GM23248 (cell line): ENCODE measurements at regions not wholly inside any gene's neighbourhood (a gene's known extent, or its start where the extent isn't known, plus 50 kb on each side); places are given as distances from the start of the nearest gene placed in this dataset.

Source experiments
- EZH2 ChIP-seq: fragments of 200-600 bp; sonication (generic); IDR thresholded peaks from 2 replicates; pipeline ENCODE4 v1.6.1; 2018; ENCODE audit warnings: antibody characterized with exemption, mild to moderate bottlenecking; ENCODE audit not compliant: insufficient read depth, poor library complexity, severe bottlenecking
- EZH2phosphoT487 ChIP-seq: fragments of 200-600 bp; sonication (generic); IDR thresholded peaks from 2 replicates; pipeline ENCODE4 v1.6.1; 2018; ENCODE audit warnings: antibody characterized with exemption, moderate library complexity, mild to moderate bottlenecking, low read depth; ENCODE audit not compliant: insufficient read depth

DNA sequence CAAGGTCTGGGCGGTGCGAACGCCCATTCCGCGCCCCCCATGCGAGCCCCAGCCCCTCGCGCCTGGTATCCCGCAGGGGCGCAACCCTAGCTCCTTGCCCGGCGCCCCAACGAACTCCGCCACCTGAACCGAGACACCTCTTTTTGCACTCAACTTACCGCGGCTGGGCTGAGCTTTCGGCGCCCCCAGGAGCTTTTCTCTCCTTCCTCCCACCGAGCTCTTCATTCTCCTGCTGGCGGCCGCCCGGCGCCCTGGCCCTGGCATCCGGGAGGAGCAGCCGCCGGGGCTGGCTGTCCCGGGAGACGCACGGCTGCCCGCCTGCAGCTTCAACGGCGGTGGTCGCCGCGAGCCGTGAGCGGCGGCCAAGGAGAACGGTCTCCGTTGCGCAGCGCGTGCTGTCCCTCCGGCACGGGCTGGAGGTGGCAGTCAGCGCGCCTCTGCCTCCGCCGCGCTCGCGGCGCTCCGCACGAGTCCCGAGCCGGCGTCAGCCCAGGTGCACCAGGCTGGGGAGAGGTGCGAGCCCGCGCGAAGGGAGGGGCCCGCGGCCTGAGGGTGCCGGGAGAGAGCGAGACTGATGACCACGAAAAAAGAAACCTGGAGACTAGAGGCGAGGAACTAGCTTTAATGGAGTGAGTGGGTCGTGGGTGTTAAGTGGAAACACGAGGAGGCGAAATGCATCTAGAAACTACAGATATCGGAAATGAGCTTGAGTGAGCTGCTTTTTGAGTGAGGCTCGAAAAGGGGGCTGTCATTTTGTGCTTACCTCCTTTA lies 621.5 kb upstream of the ZNF385D start:
- TF ChIP-seq EZH2 = peak; percentile 14
- no peak for TF ChIP-seq EZH2phosphoT487
